ENCODE measurements at regions not wholly inside any gene's neighbourhood (a gene's known extent, or its start where the extent isn't known, plus 50 kb on each side); places are given as distances from the start of the nearest gene placed in this dataset.
A peak's percentile ranks its signal among the peaks of the same experiment; 100 is the strongest.

DNA sequence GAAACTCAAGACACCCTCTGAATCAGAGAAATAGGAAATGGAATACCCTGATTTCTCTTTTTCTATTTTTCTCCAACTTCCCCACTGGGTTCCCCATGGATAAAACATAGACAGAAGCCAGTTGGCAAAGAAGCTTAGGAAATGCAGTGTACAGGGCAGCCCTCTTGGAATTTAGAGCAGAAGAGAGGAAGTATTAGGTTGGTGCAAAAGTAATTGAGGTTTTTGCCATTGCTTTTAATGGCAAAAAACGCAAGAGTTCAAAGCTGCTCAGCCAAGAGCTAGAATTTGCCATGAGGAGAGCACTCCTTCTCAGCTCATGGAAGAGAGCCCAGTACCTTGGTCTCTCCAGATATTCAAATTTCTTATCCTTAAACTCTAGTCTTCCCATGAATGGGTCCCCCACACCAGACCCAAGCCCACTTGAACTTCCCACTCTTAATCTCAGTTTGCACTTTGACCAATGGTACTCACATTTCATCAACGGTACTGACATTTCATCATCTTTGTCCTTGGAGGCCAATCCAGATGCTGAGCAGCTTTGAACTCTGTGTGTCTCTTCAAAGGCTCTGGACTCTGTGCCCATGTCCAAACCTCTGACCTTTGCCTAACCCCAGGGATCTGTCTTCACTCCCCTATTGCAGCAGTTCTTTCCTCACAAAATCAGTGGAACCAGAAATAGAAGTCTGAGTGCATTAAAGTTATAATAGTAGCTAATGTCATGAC lies 73.2 kb upstream of the PPP1R3C start (continued):
- TF ChIP-seq, protein P1, sequence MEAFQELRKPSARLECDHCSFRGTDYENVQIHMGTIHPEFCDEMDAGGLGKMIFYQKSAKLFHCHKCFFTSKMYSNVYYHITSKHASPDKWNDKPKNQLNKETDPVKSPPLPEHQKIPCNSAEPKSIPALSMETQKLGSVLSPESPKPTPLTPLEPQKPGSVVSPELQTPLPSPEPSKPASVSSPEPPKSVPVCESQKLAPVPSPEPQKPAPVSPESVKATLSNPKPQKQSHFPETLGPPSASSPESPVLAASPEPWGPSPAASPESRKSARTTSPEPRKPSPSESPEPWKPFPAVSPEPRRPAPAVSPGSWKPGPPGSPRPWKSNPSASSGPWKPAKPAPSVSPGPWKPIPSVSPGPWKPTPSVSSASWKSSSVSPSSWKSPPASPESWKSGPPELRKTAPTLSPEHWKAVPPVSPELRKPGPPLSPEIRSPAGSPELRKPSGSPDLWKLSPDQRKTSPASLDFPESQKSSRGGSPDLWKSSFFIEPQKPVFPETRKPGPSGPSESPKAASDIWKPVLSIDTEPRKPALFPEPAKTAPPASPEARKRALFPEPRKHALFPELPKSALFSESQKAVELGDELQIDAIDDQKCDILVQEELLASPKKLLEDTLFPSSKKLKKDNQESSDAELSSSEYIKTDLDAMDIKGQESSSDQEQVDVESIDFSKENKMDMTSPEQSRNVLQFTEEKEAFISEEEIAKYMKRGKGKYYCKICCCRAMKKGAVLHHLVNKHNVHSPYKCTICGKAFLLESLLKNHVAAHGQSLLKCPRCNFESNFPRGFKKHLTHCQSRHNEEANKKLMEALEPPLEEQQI (IDR thresholded peaks at IDR 0.05): no peak
- TF ChIP-seq OTX1 (CRISPR knock-in tag; IDR thresholded peaks at IDR 0.05) (no peak), TARDBP (IDR thresholded peaks at IDR 0.05) (no peak), JUND (IDR thresholded peaks at IDR 0.05; ENCODE audit: borderline replicate concordance, low read depth, low read length) (peak; percentile 46; the same call in 1 of the 2 replicates), JUND (tag; IDR thresholded peaks at IDR 0.05; ENCODE audit: borderline replicate concordance, low read depth, low read length) (no peak), ZNF444 (CRISPR knock-in tag; IDR thresholded peaks at IDR 0.05) (no peak), ETV5 (CRISPR knock-in tag; IDR thresholded peaks at IDR 0.05; ENCODE audit: low read depth) (no peak), ZNF589 (CRISPR knock-in tag; IDR thresholded peaks at IDR 0.05; ENCODE audit: low read depth) (peak; percentile 62), PRMT5 (CRISPR knock-in tag; IDR thresholded peaks at IDR 0.05) (no peak), ZNF282 (CRISPR knock-in tag; IDR thresholded peaks at IDR 0.05) (no peak), EP300 (IDR thresholded peaks at IDR 0.05; ENCODE audit: low read length) (peak; percentile 85), PTBP1 (IDR thresholded peaks at IDR 0.05; ENCODE audit: low read depth, low read length) (no peak), ZNF75A (CRISPR knock-in tag; IDR thresholded peaks at IDR 0.05) (peak; percentile 52; the same call in 1 of the 2 replicates), CEBPB (tag; IDR thresholded peaks at IDR 0.05) (peak; percentile 20; the same call in 1 of the 2 replicates), POLR2B (IDR thresholded peaks at IDR 0.05; ENCODE audit: low read depth, partially characterized antibody) (no peak), ZNF124 (CRISPR knock-in tag; IDR thresholded peaks at IDR 0.05) (no peak), CBFA2T3 (IDR thresholded peaks at IDR 0.05) (no peak)
- TF ChIP-seq, protein P2, sequence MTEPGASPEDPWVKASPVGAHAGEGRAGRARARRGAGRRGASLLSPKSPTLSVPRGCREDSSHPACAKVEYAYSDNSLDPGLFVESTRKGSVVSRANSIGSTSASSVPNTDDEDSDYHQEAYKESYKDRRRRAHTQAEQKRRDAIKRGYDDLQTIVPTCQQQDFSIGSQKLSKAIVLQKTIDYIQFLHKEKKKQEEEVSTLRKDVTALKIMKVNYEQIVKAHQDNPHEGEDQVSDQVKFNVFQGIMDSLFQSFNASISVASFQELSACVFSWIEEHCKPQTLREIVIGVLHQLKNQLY (CRISPR knock-in tag; conservative IDR thresholded peaks at IDR 0.05): no peak
- TF ChIP-seq, protein P3, sequence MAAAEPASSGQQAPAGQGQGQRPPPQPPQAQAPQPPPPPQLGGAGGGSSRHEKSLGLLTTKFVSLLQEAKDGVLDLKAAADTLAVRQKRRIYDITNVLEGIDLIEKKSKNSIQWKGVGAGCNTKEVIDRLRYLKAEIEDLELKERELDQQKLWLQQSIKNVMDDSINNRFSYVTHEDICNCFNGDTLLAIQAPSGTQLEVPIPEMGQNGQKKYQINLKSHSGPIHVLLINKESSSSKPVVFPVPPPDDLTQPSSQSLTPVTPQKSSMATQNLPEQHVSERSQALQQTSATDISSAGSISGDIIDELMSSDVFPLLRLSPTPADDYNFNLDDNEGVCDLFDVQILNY (CRISPR knock-in tag; IDR thresholded peaks at IDR 0.05): no peak
- TF ChIP-seq, protein P4, sequence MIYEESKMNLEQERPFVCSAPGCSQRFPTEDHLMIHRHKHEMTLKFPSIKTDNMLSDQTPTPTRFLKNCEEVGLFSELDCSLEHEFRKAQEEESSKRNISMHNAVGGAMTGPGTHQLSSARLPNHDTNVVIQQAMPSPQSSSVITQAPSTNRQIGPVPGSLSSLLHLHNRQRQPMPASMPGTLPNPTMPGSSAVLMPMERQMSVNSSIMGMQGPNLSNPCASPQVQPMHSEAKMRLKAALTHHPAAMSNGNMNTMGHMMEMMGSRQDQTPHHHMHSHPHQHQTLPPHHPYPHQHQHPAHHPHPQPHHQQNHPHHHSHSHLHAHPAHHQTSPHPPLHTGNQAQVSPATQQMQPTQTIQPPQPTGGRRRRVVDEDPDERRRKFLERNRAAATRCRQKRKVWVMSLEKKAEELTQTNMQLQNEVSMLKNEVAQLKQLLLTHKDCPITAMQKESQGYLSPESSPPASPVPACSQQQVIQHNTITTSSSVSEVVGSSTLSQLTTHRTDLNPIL (CRISPR knock-in tag; IDR thresholded peaks at IDR 0.05): no peak
- TF ChIP-seq, protein P5, sequence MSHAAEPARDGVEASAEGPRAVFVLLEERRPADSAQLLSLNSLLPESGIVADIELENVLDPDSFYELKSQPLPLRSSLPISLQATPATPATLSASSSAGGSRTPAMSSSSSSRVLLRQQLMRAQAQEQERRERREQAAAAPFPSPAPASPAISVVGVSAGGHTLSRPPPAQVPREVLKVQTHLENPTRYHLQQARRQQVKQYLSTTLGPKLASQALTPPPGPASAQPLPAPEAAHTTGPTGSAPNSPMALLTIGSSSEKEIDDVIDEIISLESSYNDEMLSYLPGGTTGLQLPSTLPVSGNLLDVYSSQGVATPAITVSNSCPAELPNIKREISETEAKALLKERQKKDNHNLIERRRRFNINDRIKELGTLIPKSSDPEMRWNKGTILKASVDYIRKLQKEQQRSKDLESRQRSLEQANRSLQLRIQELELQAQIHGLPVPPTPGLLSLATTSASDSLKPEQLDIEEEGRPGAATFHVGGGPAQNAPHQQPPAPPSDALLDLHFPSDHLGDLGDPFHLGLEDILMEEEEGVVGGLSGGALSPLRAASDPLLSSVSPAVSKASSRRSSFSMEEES (CRISPR knock-in tag; IDR thresholded peaks at IDR 0.05): no peak
- TF ChIP-seq, protein P6, sequence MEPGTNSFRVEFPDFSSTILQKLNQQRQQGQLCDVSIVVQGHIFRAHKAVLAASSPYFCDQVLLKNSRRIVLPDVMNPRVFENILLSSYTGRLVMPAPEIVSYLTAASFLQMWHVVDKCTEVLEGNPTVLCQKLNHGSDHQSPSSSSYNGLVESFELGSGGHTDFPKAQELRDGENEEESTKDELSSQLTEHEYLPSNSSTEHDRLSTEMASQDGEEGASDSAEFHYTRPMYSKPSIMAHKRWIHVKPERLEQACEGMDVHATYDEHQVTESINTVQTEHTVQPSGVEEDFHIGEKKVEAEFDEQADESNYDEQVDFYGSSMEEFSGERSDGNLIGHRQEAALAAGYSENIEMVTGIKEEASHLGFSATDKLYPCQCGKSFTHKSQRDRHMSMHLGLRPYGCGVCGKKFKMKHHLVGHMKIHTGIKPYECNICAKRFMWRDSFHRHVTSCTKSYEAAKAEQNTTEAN (CRISPR knock-in tag; IDR thresholded peaks at IDR 0.05): no peak
